ENCODE measurements at regions not wholly inside any gene's neighbourhood (a gene's known extent, or its start where the extent isn't known, plus 50 kb on each side); places are given as distances from the start of the nearest gene placed in this dataset.

DNA sequence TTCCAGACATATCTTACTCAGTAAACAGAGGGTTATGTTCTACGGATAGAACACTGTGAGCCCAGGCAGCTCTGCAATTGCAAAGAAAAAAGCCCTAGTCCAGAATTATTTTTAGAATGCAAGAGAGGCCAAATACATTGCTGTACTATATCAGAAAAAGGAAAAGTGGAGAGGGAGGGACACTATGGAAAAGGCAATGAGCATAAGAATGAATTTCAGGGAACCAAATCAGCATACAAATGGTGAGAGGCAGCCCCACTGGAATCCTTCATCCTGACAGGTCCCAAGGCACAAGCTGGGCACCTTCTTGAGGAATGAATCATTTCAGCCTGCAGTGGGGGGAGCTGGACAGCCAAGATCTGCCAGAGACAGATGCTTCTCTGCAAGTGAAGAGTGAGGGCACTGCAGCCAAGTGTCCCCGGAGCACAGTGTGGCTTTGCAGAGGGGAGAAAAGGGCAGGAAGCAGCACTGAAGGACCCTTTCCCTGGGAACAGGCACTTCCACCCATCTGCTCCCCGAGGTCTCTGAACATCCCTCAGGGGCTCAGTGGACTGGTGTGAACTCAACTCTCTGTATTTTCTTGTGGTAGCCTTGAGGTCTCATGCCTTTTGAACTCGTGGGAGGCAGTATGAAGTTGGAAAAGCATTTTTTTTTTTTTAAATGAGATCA is 115.6 kb downstream of the XCL2 start:
- no peak for DNase-seq
- Histone ChIP-seq H3K27me3 (ENCODE audit: insufficient read depth, low read depth, severe bottlenecking) (no peaks in the 10 kb centered on the region), H3K36me3 (no peaks in the 10 kb centered on the region), H3K4me3 (ENCODE audit: low read depth, low read length) (no peak overlapping the region), H3K27ac (no peak overlapping the region), H3K9me3 (ENCODE audit: severe bottlenecking) (no peaks in the 10 kb centered on the region)
- TF ChIP-seq, protein P1, sequence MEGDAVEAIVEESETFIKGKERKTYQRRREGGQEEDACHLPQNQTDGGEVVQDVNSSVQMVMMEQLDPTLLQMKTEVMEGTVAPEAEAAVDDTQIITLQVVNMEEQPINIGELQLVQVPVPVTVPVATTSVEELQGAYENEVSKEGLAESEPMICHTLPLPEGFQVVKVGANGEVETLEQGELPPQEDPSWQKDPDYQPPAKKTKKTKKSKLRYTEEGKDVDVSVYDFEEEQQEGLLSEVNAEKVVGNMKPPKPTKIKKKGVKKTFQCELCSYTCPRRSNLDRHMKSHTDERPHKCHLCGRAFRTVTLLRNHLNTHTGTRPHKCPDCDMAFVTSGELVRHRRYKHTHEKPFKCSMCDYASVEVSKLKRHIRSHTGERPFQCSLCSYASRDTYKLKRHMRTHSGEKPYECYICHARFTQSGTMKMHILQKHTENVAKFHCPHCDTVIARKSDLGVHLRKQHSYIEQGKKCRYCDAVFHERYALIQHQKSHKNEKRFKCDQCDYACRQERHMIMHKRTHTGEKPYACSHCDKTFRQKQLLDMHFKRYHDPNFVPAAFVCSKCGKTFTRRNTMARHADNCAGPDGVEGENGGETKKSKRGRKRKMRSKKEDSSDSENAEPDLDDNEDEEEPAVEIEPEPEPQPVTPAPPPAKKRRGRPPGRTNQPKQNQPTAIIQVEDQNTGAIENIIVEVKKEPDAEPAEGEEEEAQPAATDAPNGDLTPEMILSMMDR (IDR thresholded peaks at IDR 0.05; ENCODE audit: low read depth, low read length) = no peak

DNA sequence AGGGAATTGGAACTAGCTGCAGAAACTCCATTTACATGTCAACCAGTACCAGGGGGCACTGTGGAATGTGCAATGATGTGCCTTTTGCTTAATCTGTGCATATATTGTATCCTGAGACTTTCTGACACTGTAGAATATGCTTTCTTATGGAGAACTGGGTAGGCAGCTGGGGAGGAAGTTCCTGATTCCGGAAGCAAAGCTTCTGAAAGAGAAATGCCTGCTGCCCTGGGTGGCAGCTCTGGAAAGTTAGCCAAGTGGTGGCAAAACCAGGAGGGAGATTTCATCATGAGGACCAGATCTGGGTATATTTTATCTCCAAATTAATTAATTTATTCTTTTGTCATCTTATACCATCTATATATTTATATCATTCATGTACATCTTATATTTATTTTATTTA is 116.7 kb downstream of the XCL2 start:
- Histone ChIP-seq H3K27ac (no peak overlapping the region), H3K27me3 (ENCODE audit: insufficient read depth, low read depth, severe bottlenecking) (no peaks in the 10 kb centered on the region), H3K9me3 (ENCODE audit: severe bottlenecking) (no peaks in the 10 kb centered on the region), H3K4me3 (ENCODE audit: low read depth, low read length) (no peak overlapping the region), H3K36me3 (no peaks in the 10 kb centered on the region)
- TF ChIP-seq, protein P1 (IDR thresholded peaks at IDR 0.05; ENCODE audit: low read depth, low read length) = no peak
- no peak for DNase-seq

DNA sequence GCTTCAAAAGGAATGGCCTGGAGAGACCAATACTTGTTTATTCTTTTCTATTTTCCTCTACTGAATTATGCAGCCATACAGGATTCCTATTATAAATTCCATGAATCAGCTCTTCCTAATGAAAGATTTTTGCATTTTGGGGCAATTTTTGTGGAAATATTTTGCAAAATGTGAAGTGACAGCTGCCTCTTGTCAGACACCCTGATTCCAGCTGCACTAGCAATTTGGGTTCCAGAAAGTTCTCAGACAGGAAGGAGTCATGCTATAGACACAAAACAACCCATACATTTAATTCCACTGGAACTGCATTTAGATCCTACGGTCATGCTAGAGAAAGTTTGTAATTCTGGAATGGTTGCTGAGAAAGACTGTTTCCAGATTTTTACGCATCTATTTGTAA is 119.5 kb downstream of the XCL2 start:
- no peaks in the 10 kb centered on the region for H3K27me3 ChIP-seq (ENCODE audit: insufficient read depth, low read depth, severe bottlenecking)
- no peaks in the 10 kb centered on the region for H3K36me3 ChIP-seq
- TF ChIP-seq, protein P1 (IDR thresholded peaks at IDR 0.05; ENCODE audit: low read depth, low read length) = no peak
- no peaks in the 10 kb centered on the region for H3K9me3 ChIP-seq (ENCODE audit: severe bottlenecking)
- no peak overlapping the region for H3K27ac ChIP-seq
- no peak overlapping the region for H3K4me3 ChIP-seq (ENCODE audit: low read depth, low read length)
- DNase-seq = no peak

DNA sequence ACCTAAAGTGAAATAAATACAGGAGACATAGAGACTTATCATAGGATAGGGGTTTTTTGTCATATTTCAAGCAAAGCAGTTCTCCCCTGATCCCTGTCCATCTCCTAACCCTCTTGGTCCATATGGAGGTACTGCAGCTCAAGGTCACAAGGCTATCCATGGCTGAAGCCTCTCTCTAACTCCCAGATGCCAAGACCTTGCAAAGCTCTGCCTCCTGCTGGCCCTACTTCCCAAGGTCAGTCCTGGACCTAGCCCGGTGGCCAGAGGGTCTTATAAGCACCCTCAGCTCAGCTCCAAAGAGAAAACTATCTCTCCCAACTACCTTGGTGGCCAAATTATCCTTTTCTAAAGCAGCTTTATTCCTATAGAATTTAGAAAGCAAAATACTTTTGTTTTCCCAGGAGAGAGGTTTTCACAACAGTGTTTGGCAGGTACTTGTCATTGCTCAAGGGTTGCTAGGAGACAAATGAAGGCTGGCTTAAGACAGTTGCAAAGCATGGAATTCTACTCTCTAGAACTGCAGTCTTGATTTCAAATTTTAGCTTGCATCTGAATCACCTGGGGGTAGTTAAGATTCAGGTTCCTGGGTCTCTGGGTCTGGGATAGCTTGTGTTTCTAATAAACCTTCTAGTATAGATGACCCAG is 121.5 kb downstream of the XCL2 start:
- TF ChIP-seq, protein P1 (IDR thresholded peaks at IDR 0.05; ENCODE audit: low read depth, low read length) = no peak
- no peaks in the 10 kb centered on the region for H3K27me3 ChIP-seq (ENCODE audit: insufficient read depth, low read depth, severe bottlenecking)
- H3K4me3 ChIP-seq (ENCODE audit: low read depth, low read length) = no peak overlapping the region
- H3K27ac ChIP-seq = no peak overlapping the region
- no peaks in the 10 kb centered on the region for H3K9me3 ChIP-seq (ENCODE audit: severe bottlenecking)
- no peaks in the 10 kb centered on the region for H3K36me3 ChIP-seq
- DNase-seq = no peak

- Histone ChIP-seq H3K27me3 (ENCODE audit: insufficient read depth, low read depth, severe bottlenecking) (no peaks in the 10 kb centered on the region), H3K4me3 (ENCODE audit: low read depth, low read length) (no peak overlapping the region), H3K36me3 (no peaks in the 10 kb centered on the region), H3K27ac (no peak overlapping the region), H3K9me3 (ENCODE audit: severe bottlenecking) (no peaks in the 10 kb centered on the region)
- TF ChIP-seq, protein P1 (IDR thresholded peaks at IDR 0.05; ENCODE audit: low read depth, low read length) = no peak
- DNase-seq = no peak
Measured at GRCh38 chr1:168421399-168422004, 122.3 kb downstream of the XCL2 start.
